Hematopoietic multipotent progenitor cell (in vitro differentiated cells): ENCODE measurements at regions not wholly inside any gene's neighbourhood (a gene's known extent, or its start where the extent isn't known, plus 50 kb on each side); places are given as distances from the start of the nearest gene placed in this dataset.
"Not testable (repeated sequence)": the region's sequence is repeated elsewhere in the genome, so short reads cannot be mapped to it uniquely, and the experiment has no call there.

Experiments
- DNase-seq, 3 donors: peaks; one replicate each; pipeline ENCODE4 v3.0.0-alpha.2; 2011 to 2015; ENCODE audit warnings: low read depth in 2 of 3, low spot score in 2 of 3

GRCh38 chr3:78076379-78076778, 1036.5 kb downstream of the ROBO2 start:
- DNase-seq: no peak

GRCh38 chr3:78077178-78077577, 1037.3 kb downstream of the ROBO2 start:
- DNase-seq: no peak

GRCh38 chr3:78077842-78078241, 1037.9 kb downstream of the ROBO2 start:
- DNase-seq: no peak

- DNase-seq: no peak
Measured at GRCh38 chr3:78079514-78079913, 1039.6 kb downstream of the ROBO2 start.

GRCh38 chr3:78086150-78086549, 1046.3 kb downstream of the ROBO2 start:
- no peak for DNase-seq

GRCh38 chr3:78087134-78087533, 1047.2 kb downstream of the ROBO2 start:
- DNase-seq: no peak

GRCh38 chr3:78088006-78088405, 1048.1 kb downstream of the ROBO2 start:
- no peak for DNase-seq

GRCh38 chr3:78090382-78090781, 1050.5 kb downstream of the ROBO2 start:
- DNase-seq: no peak

GRCh38 chr3:78091478-78092119, 1051.7 kb downstream of the ROBO2 start:
- DNase-seq: no peak

- DNase-seq: not testable (repeated sequence)
Measured at GRCh38 chr3:78092574-78092973, 1052.7 kb downstream of the ROBO2 start.

- no peak for DNase-seq
Measured at GRCh38 chr3:78096488-78097255, 1056.8 kb downstream of the ROBO2 start.

GRCh38 chr3:78098367-78098766, 1058.5 kb downstream of the ROBO2 start:
- no peak for DNase-seq

- DNase-seq: no peak
Measured at GRCh38 chr3:78101384-78101783, 1061.5 kb downstream of the ROBO2 start.

GRCh38 chr3:78108269-78108961, 1068.5 kb downstream of the ROBO2 start:
- DNase-seq: not testable (repeated sequence)

- DNase-seq: no peak
Measured at GRCh38 chr3:78112291-78113010, 1072.6 kb downstream of the ROBO2 start.

GRCh38 chr3:78115983-78116382, 1076.1 kb downstream of the ROBO2 start:
- DNase-seq: no peak

- DNase-seq: no peak
Measured at GRCh38 chr3:78116874-78117273, 1077.0 kb downstream of the ROBO2 start.

GRCh38 chr3:78123058-78123457, 1083.2 kb downstream of the ROBO2 start:
- no peak for DNase-seq

GRCh38 chr3:78129707-78130106, 1089.8 kb downstream of the ROBO2 start:
- no peak for DNase-seq

GRCh38 chr3:78130741-78131290, 1090.9 kb downstream of the ROBO2 start:
- DNase-seq: no peak

GRCh38 chr3:78134496-78134895, 1094.6 kb downstream of the ROBO2 start:
- DNase-seq: no peak
